SK-N-SH (cell line): ENCODE measurements at regions not wholly inside any gene's neighbourhood (a gene's known extent, or its start where the extent isn't known, plus 50 kb on each side); places are given as distances from the start of the nearest gene placed in this dataset.

Experiments
- CTCF ChIA-PET: fragments of 300-600, 350-600 bp; formaldehyde crosslinking; extraction: SDS; loops from one replicate; lab custom pipeline; 2021; lab: Yijun Ruan, JAX
- POLR2A ChIA-PET: fragments of 350-600 bp; sonication (Branson Sonifier 250); formaldehyde crosslinking; extraction: SDS; loops from one replicate; lab custom pipeline; 2020; ENCODE audit warnings: antibody characterized with exemption, inconsistent platforms; lab: Yijun Ruan, JAX
- DNase-seq: peaks from one replicate; pipeline ENCODE4 v3.0.0; 2012
- H2AFZ ChIP-seq: fragments of 200-600 bp; sonication (generic); 2 replicates; pipeline ENCODE4 v1.8.1; 2016; ENCODE audit warnings: antibody characterized with exemption, mild to moderate bottlenecking, low read depth
- H3F3A ChIP-seq: fragments of 200-600 bp; sonication (generic); replicated peaks from 2 replicates; pipeline ENCODE3; 2016; ENCODE audit warnings: antibody characterized with exemption, mild to moderate bottlenecking; ENCODE audit not compliant: insufficient read depth
- H3K27ac ChIP-seq, 2 experiments: fragments of 200-500 bp in 1 of 2; fragments of 200-600 bp in 1 of 2; sonication (Bioruptor generic) in 1 of 2; sonication (generic), shearing (Covaris generic) in 1 of 2; 2 replicates each; pipeline versions ENCODE4 v1.5.1 to v1.6.1; 2014 to 2016; ENCODE audit warnings: low read depth in 2 of 2, inconsistent platforms in 1 of 2, low read length in 1 of 2, mild to moderate bottlenecking in 1 of 2, mixed read lengths in 1 of 2
- H3K27me3 ChIP-seq: fragments of 200-600 bp; sonication (generic), shearing (Covaris generic); 2 replicates; pipeline ENCODE4 v1.6.1; 2016; ENCODE audit warnings: mixed run types; ENCODE audit not compliant: insufficient read depth
- H3K36me3 ChIP-seq, 2 experiments: fragments of 200-500 bp in 1 of 2; fragments of 200-600 bp in 1 of 2; sonication (Bioruptor generic) in 1 of 2; sonication (generic) in 1 of 2; replicated peaks in 1 of 2; 2 replicates each; pipeline versions ENCODE3 to v1.5.1; 2014 to 2016; ENCODE audit warnings: low read length in 1 of 2, mild to moderate bottlenecking in 1 of 2; ENCODE audit not compliant: insufficient read depth in 2 of 2, control insufficient read depth in 1 of 2
- H3K4me1 ChIP-seq, 2 experiments: fragments of 200-500 bp in 1 of 2; fragments of 200-600 bp in 1 of 2; sonication (Bioruptor generic) in 1 of 2; sonication (generic), shearing (Covaris generic) in 1 of 2; 2 replicates each; pipeline versions ENCODE4 v1.5.1 to v1.6.1; 2014 to 2016; ENCODE audit warnings: low read depth in 1 of 2, low read length in 1 of 2, mixed run types in 1 of 2; ENCODE audit not compliant: insufficient read depth in 2 of 2, control insufficient read depth in 1 of 2
- H3K4me2 ChIP-seq: fragments of 200-600 bp; sonication (generic), shearing (Covaris generic); 2 replicates; pipeline ENCODE4 v1.6.1; 2017; ENCODE audit warnings: mixed run types
- H3K4me3 ChIP-seq, 2 experiments: fragments of 200-500 bp in 1 of 2; fragments of 200-600 bp in 1 of 2; sonication (Bioruptor generic) in 1 of 2; sonication (generic), shearing (Covaris generic) in 1 of 2; 2 replicates each; pipeline versions ENCODE4 v1.5.1 to v1.8.1; 2014 to 2016; ENCODE audit warnings: low read depth in 2 of 2, inconsistent platforms in 1 of 2, low read length in 1 of 2, mild to moderate bottlenecking in 1 of 2, mixed read lengths in 1 of 2, moderate library complexity in 1 of 2
- H3K79me2 ChIP-seq: fragments of 200-600 bp; sonication (generic); 2 replicates; pipeline ENCODE4 v1.8.1; 2017; ENCODE audit warnings: mild to moderate bottlenecking; ENCODE audit not compliant: insufficient read depth
- H3K9ac ChIP-seq: fragments of 200-600 bp; sonication (generic); 2 replicates; pipeline ENCODE4 v1.6.1; 2017; ENCODE audit warnings: mixed run types
- H3K9me2 ChIP-seq: fragments of 200-600 bp; sonication (generic); 2 replicates; pipeline ENCODE4 v1.6.1; 2017; ENCODE audit warnings: mixed run types
- H3K9me3 ChIP-seq: fragments of 200-600 bp; sonication (generic); 2 replicates; pipeline ENCODE4 v1.6.1; 2017; ENCODE audit warnings: mixed run types, mild to moderate bottlenecking, moderate library complexity
- H4K20me1 ChIP-seq: fragments of 200-600 bp; sonication (generic); 2 replicates; pipeline ENCODE4 v1.6.1; 2017; ENCODE audit warnings: mild to moderate bottlenecking, mixed run types; ENCODE audit not compliant: insufficient read depth
- CHD2 ChIP-seq: fragments of 150-350 bp; IDR thresholded peaks from 2 replicates; pipeline ENCODE4 v1.6.1; 2018; ENCODE audit warnings: low read length; ENCODE audit not compliant: partially characterized antibody
- ELF1 ChIP-seq: IDR thresholded peaks from 2 replicates; pipeline ENCODE4 v1.4.0; 2012
- EP300 ChIP-seq, 2 experiments: IDR thresholded peaks; 2 replicates each; pipeline versions ENCODE4 v1.4.0 to v1.6.1; 2012; ENCODE audit warnings: borderline replicate concordance in 1 of 2, low read depth in 1 of 2, low read length in 1 of 2
- FOSL2 ChIP-seq: IDR thresholded peaks from 2 replicates; pipeline ENCODE4 v1.4.0; 2012; ENCODE audit warnings: low read depth, mild to moderate bottlenecking, moderate library complexity, borderline replicate concordance
- GABPA ChIP-seq: IDR thresholded peaks from 2 replicates; pipeline ENCODE4 v1.4.0; 2012; ENCODE audit warnings: low read depth, mild to moderate bottlenecking
- GATA2 ChIP-seq: sonication (generic); formaldehyde crosslinking; IDR thresholded peaks from 2 replicates; pipeline ENCODE4 v1.5.0; 2020; ENCODE audit warnings: mild to moderate bottlenecking, missing genetic modification reagents
- NFIC ChIP-seq: IDR thresholded peaks from 2 replicates; pipeline ENCODE4 v1.4.0; 2012; ENCODE audit warnings: borderline replicate concordance
- SIN3A ChIP-seq: IDR thresholded peaks from 2 replicates; pipeline ENCODE4 v1.6.1; 2012; ENCODE audit warnings: low read depth, mild to moderate bottlenecking, low read length, moderate library complexity, borderline replicate concordance
- TAF1 ChIP-seq: IDR thresholded peaks from 2 replicates; pipeline ENCODE4 v1.6.1; 2012; ENCODE audit warnings: low read depth, mild to moderate bottlenecking, low read length, moderate library complexity, borderline replicate concordance
- TCF12 ChIP-seq: IDR thresholded peaks from 2 replicates; pipeline ENCODE4 v1.4.0; 2012
- TEAD4 ChIP-seq: IDR thresholded peaks from 2 replicates; pipeline ENCODE4 v1.4.0; 2012; ENCODE audit warnings: mild to moderate bottlenecking, borderline replicate concordance; ENCODE audit not compliant: insufficient read depth
- TF ChIP-seq, protein P1 (sequence below): IDR thresholded peaks from 2 replicates; pipeline ENCODE4; 2012
- TF ChIP-seq, protein P2 (sequence below): IDR thresholded peaks from 2 replicates; pipeline ENCODE4 v1.4.0; 2012; ENCODE audit warnings: low read depth
- TF ChIP-seq, protein P3 (sequence below): IDR thresholded peaks from 2 replicates; pipeline ENCODE4 v1.6.1; 2012; ENCODE audit warnings: mild to moderate bottlenecking, low read depth, low read length, moderate library complexity

DNA sequence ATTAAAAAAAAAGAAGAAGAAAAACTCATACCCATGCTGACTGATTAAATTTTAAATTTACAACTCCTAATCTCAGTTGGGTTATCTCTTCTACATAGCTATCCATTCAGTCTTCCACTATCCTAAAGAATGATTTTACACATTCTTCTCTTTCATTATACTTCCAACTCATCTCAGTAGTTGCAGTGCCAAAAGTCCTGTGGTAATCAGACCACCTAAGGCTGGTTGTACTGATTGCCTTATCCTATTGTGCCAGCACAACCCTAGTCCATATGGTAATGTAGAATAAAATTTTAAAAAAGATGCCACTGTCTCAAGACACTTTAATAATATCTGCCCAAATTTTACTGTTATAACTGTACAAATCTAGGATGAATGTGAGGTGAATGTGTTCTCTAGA lies 448.0 kb downstream of the LRRIQ3 start:
- H3F3A ChIP-seq: no peaks in the 10 kb centered on the region
- no peak overlapping the region for H3K27ac ChIP-seq
- no peaks in the 10 kb centered on the region for H4K20me1 ChIP-seq
- H3K9me3 ChIP-seq: 0 out of 2 replicates have a peak, but pooled peaks cover 2% of the 10 kb centered on the region
- H3K36me3 ChIP-seq: no peaks in the 10 kb centered on the region
- H3K4me2 ChIP-seq: no peak overlapping the region
- H2AFZ ChIP-seq: no peak overlapping the region
- H3K27me3 ChIP-seq: no peaks in the 10 kb centered on the region
- H3K9me2 ChIP-seq: peaks cover 3% of the 10 kb centered on the region; the same call in 1 of the 2 replicates
- no peak for TF ChIP-seq CHD2
- TF ChIP-seq, protein P1, sequence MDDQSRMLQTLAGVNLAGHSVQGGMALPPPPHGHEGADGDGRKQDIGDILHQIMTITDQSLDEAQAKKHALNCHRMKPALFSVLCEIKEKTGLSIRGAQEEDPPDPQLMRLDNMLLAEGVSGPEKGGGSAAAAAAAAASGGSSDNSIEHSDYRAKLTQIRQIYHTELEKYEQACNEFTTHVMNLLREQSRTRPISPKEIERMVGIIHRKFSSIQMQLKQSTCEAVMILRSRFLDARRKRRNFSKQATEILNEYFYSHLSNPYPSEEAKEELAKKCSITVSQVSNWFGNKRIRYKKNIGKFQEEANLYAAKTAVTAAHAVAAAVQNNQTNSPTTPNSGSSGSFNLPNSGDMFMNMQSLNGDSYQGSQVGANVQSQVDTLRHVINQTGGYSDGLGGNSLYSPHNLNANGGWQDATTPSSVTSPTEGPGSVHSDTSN: no peak
- no peak for TF ChIP-seq NFIC
- no peak overlapping the region for H3K4me3 ChIP-seq
- H3K79me2 ChIP-seq: no peaks in the 10 kb centered on the region
- no peak for DNase-seq
- POLR2A ChIA-PET: no interaction called here
- no peaks in the 10 kb centered on the region for H3K4me1 ChIP-seq
- no peak overlapping the region for H3K9ac ChIP-seq
- CTCF ChIA-PET: no interaction called here

DNA sequence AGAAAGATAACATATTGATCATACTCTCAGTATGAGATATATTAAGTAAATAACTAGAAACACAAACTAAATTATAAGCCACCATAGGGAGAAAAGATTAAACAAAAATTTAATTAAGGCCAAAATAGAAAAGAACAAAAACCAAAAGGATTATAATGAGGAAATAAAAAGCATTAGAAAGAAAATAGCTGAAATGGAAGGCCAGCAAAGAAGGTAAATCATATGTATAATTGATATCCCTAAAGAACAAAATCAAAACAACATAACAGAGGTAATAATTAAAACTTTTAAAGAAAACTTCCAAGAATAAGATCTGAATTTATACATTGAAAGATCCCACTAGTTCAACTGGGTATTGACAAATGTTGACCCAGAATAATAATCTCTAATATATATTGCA lies 453.0 kb downstream of the LRRIQ3 start:
- ChIA-PET POLR2A (no interaction called here), CTCF (no interaction called here)
- no peaks in the 10 kb centered on the region for H4K20me1 ChIP-seq
- TF ChIP-seq SIN3A (no peak), TCF12 (no peak), TEAD4 (no peak), FOSL2 (no peak), ELF1 (no peak), EP300 (IDR thresholded peaks at IDR 0.05; ENCODE audit: borderline replicate concordance in 1 of 2, low read depth in 1 of 2, low read length in 1 of 2) (no peak), GABPA (no peak), GATA2 (CRISPR knock-in tag) (no peak), TAF1 (no peak)
- TF ChIP-seq, protein P2, sequence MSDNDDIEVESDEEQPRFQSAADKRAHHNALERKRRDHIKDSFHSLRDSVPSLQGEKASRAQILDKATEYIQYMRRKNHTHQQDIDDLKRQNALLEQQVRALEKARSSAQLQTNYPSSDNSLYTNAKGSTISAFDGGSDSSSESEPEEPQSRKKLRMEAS: no peak
- TF ChIP-seq, protein P3, sequence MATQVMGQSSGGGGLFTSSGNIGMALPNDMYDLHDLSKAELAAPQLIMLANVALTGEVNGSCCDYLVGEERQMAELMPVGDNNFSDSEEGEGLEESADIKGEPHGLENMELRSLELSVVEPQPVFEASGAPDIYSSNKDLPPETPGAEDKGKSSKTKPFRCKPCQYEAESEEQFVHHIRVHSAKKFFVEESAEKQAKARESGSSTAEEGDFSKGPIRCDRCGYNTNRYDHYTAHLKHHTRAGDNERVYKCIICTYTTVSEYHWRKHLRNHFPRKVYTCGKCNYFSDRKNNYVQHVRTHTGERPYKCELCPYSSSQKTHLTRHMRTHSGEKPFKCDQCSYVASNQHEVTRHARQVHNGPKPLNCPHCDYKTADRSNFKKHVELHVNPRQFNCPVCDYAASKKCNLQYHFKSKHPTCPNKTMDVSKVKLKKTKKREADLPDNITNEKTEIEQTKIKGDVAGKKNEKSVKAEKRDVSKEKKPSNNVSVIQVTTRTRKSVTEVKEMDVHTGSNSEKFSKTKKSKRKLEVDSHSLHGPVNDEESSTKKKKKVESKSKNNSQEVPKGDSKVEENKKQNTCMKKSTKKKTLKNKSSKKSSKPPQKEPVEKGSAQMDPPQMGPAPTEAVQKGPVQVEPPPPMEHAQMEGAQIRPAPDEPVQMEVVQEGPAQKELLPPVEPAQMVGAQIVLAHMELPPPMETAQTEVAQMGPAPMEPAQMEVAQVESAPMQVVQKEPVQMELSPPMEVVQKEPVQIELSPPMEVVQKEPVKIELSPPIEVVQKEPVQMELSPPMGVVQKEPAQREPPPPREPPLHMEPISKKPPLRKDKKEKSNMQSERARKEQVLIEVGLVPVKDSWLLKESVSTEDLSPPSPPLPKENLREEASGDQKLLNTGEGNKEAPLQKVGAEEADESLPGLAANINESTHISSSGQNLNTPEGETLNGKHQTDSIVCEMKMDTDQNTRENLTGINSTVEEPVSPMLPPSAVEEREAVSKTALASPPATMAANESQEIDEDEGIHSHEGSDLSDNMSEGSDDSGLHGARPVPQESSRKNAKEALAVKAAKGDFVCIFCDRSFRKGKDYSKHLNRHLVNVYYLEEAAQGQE: no peak
- TF ChIP-seq, protein P1: no peak
- no peak overlapping the region for H2AFZ ChIP-seq
- no peaks in the 10 kb centered on the region for H3F3A ChIP-seq
- H3K4me3 ChIP-seq: no peak overlapping the region
- H3K9ac ChIP-seq: no peak overlapping the region
- H3K36me3 ChIP-seq: no peaks in the 10 kb centered on the region
- no peak for DNase-seq
- no peaks in the 10 kb centered on the region for H3K9me2 ChIP-seq
- 0 out of 2 replicates have a peak, but pooled peaks cover 4% of the 10 kb centered on the region for H3K9me3 ChIP-seq
- H3K79me2 ChIP-seq: no peaks in the 10 kb centered on the region
- no peaks in the 10 kb centered on the region for H3K27me3 ChIP-seq
- H3K27ac ChIP-seq: no peak overlapping the region
- H3K4me2 ChIP-seq: no peak overlapping the region
- no peaks in the 10 kb centered on the region for H3K4me1 ChIP-seq
